Transverse colon (tissue), 4 donors: ENCODE measurements at regions not wholly inside any gene's neighbourhood (a gene's known extent, or its start where the extent isn't known, plus 50 kb on each side); places are given as distances from the start of the nearest gene placed in this dataset.

ENCODE experiments used
- DNase-seq: peaks from one replicate; pipeline ENCODE4 v3.0.0-alpha.2; 2019
- H3K27ac ChIP-seq, 4 donors: fragments of 200-600 bp; sonication (generic); 2 replicates each; pipeline ENCODE4 v1.5.1; 2016 to 2018; ENCODE audit warnings: inconsistent platforms in 4 of 4
- H3K27me3 ChIP-seq: fragments of 200-600 bp; sonication (generic); 2 replicates; pipeline ENCODE4 v1.5.1; 2017; ENCODE audit warnings: inconsistent platforms
- H3K36me3 ChIP-seq, 4 donors: fragments of 200-600 bp; sonication (generic); 2 replicates each; pipeline ENCODE4 v1.5.1; 2017 to 2019; ENCODE audit warnings: inconsistent platforms in 4 of 4
- H3K4me1 ChIP-seq, 4 donors: fragments of 200-600 bp; sonication (generic); 2 replicates each; pipeline ENCODE4 v1.5.1; 2017 to 2020; ENCODE audit warnings: inconsistent platforms in 4 of 4
- H3K4me3 ChIP-seq, 4 donors: fragments of 200-600 bp; sonication (generic); 1 replicate in 1 of 4; 2 replicates in 3 of 4; pipeline versions ENCODE4 v1.5.1 to v1.6.1; 2017 to 2019; ENCODE audit warnings: inconsistent platforms in 4 of 4
- H3K9me3 ChIP-seq, 2 donors: fragments of 200-600 bp; sonication (generic); 2 replicates each; pipeline ENCODE4 v1.5.1; 2017 to 2019; ENCODE audit warnings: inconsistent platforms in 2 of 2
- CTCF ChIP-seq, 5 experiments: fragments of 200-600 bp in 3 of 5; fragments of 450-650 bp in 2 of 5; sonication (generic) in 3 of 5; IDR thresholded peaks; 1 replicate in 2 of 5; 2 replicates in 3 of 5; pipeline ENCODE4 v1.5.1; 2016 to 2017; ENCODE audit warnings: antibody characterized with exemption in 5 of 5, inconsistent platforms in 3 of 5, mild to moderate bottlenecking in 2 of 5, moderate library complexity in 1 of 5
- EP300 ChIP-seq: sonication (generic); formaldehyde crosslinking; IDR thresholded peaks from one replicate; pipeline ENCODE4 v1.6.1; 2017; ENCODE audit warnings: antibody characterized with exemption, low read depth
- POLR2A ChIP-seq: fragments of 450-650 bp; IDR thresholded peaks from one replicate; pipeline ENCODE4 v1.6.1; 2016; ENCODE audit warnings: antibody characterized with exemption, mild to moderate bottlenecking, moderate library complexity
- POLR2AphosphoS5 ChIP-seq, 3 donors: sonication (generic); formaldehyde crosslinking; IDR thresholded peaks; one replicate each; pipeline ENCODE4 v1.6.1; 2016; ENCODE audit warnings: antibody characterized with exemption in 3 of 3
- WGBS, 2 donors: methylation state at CpG; one replicate each; pipeline ENCODE4 v1.1.5; 2018; ENCODE audit warnings: low coverage in 1 of 2; 5-methylcytosine and 5-hydroxymethylcytosine counted together
- in situ Hi-C, 4 donors: fragments of 200-750 bp; cut with MboI; loops; one replicate each; pipeline versions ENCODE4 v1.15.0 to v1.15.1; 2017; ENCODE audit warnings: low sequenced_read_pairs in 3 of 4, low pct_ligation_motif_present in 1 of 4, low pct_unique_long_range_greater_than_20kb in 1 of 4
- intact Hi-C: fragments of 100-400 bp; cut with DNase I; formaldehyde crosslinking; loops from one replicate; pipeline ENCODE4 v1.15.1; 2023; ENCODE audit warnings: low total_unique reads

DNA sequence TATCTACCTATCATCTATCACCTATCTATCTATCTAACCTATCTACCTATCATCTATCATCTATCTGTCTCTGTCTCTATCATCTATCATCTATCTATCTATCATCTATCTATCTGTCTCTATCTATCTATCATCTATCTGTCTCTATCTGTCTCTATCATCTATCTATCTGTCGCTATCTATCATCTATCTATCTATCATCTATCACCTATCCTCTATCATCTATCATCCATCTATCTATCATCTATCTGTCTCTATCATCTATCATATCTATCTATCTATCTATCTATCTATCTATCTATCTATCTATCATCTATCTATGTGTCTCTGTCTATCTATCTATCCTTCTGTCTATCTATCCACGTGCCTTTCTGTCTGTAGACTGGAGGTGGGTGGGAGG lies 59.5 kb upstream of the FAM20C start:
- Histone ChIP-seq H3K9me3 (no peaks in the 10 kb centered on the region), H3K27ac (no peak overlapping the region), H3K4me1 (peaks cover 0 to 20% (median 2%) of the 10 kb centered on the region in 4 donors), H3K27me3 (no peaks in the 10 kb centered on the region), H3K36me3 (no peaks in the 10 kb centered on the region), H3K4me3 (no peak overlapping the region)
- TF ChIP-seq POLR2AphosphoS5 (IDR thresholded peaks at IDR 0.05) (no peak), POLR2A (no peak), CTCF (IDR thresholded peaks at IDR 0.05) (no peak), EP300 (no peak)
- in situ Hi-C loops (no loop called here), intact Hi-C loops (no loop called here)
- DNase-seq, result no peak
- WGBS, 2 donors, result 54 to 72% methylated on average over 2 of the region's 2 CpGs

DNA sequence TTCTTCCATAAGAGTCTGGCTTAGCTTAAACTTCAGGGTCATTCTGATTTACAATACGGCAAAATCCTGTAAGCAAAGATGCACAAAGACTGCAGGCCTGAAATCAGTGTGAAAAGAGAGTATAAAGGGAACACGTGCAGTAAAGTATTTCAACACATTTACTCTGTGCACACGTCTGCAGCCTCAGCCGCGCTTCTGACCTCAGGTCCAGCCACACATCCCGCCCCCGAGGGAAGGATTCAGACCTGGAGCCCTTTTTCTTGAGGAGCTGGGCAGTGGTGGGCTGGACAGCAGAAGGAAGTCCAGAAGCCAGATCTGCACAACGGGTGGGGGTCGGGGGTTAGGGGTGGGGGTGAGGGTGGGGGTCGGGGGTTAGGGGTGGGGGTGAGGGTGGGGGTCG lies 58.9 kb upstream of the FAM20C start:
- TF ChIP-seq EP300 (no peak), POLR2AphosphoS5 (IDR thresholded peaks at IDR 0.05) (no peak), POLR2A (no peak), CTCF (IDR thresholded peaks at IDR 0.05) (no peak)
- WGBS, 2 donors, result 65% methylated on average over 10 of the region's 11 CpGs; no CpG with 5 or more reads in 1 of the 2 donors
- in situ Hi-C loops (no loop called here), intact Hi-C loops (no loop called here)
- Histone ChIP-seq H3K36me3 (no peaks in the 10 kb centered on the region), H3K4me3 (no peak overlapping the region), H3K27me3 (no peaks in the 10 kb centered on the region), H3K9me3 (no peaks in the 10 kb centered on the region), H3K27ac (no peak overlapping the region), H3K4me1 (peaks cover 0 to 20% (median 2%) of the 10 kb centered on the region in 4 donors)
- no peak for DNase-seq

DNA sequence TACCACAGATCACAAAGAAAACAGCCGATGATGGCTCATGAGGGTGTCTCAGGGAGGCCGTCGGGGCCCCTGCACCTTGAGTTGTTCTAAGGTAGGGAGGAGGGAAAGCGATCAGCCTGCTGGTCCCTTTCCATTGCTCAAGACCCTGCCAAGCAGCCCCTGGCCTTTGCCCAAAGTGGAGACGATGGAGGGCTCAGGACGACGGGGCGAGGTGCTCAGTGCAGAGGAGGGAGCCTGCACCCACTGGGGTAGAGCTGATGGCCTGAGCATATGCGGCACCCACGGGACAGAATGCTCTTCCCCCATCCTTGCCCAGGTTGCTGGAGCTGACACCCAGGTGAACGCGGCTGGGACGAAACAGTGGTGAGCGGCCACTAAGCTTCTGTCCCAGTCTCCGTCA lies 58.3 kb upstream of the FAM20C start:
- intact Hi-C loops, result no loop called here
- H3K36me3 ChIP-seq, result no peaks in the 10 kb centered on the region
- H3K27me3 ChIP-seq, result no peaks in the 10 kb centered on the region
- TF ChIP-seq POLR2A, result no peak
- no peak for TF ChIP-seq CTCF (IDR thresholded peaks at IDR 0.05)
- no peak for TF ChIP-seq POLR2AphosphoS5 (IDR thresholded peaks at IDR 0.05)
- TF ChIP-seq EP300, result no peak
- no peak for DNase-seq
- 83 to 91% methylated on average over 4 to 15 of the region's 15 CpGs for WGBS, 2 donors
- in situ Hi-C loops, result no loop called here
- peaks cover 0 to 20% (median 2%) of the 10 kb centered on the region in 4 donors for H3K4me1 ChIP-seq
- H3K9me3 ChIP-seq, result no peaks in the 10 kb centered on the region
- H3K4me3 ChIP-seq, result no peak overlapping the region
- H3K27ac ChIP-seq, result no peak overlapping the region

- H3K27me3 ChIP-seq, result no peaks in the 10 kb centered on the region
- H3K27ac ChIP-seq, result no peak overlapping the region
- no peak for DNase-seq
- H3K9me3 ChIP-seq, result no peaks in the 10 kb centered on the region
- no peak overlapping the region for H3K4me3 ChIP-seq
- no peaks in the 10 kb centered on the region for H3K36me3 ChIP-seq
- peaks cover 0 to 14% (median 2%) of the 10 kb centered on the region in 4 donors for H3K4me1 ChIP-seq
- no peak for TF ChIP-seq POLR2AphosphoS5 (IDR thresholded peaks at IDR 0.05)
- no peak for TF ChIP-seq EP300
- TF ChIP-seq POLR2A, result no peak
- no peak for TF ChIP-seq CTCF (IDR thresholded peaks at IDR 0.05)
- in situ Hi-C loops (no loop called here), intact Hi-C loops (no loop called here)
- WGBS, 2 donors, result 69 to 76% methylated on average over 8 to 21 of the region's 21 CpGs
Measured at GRCh38 chr7:134561-135256, 57.7 kb upstream of the FAM20C start.
